H1 (cell line): ENCODE measurements at regions not wholly inside any gene's neighbourhood (a gene's known extent, or its start where the extent isn't known, plus 50 kb on each side); places are given as distances from the start of the nearest gene placed in this dataset.

ENCODE experiments used
- CTCF ChIA-PET: fragments of 300-600 bp; sonication (Branson Sonifier 250); formaldehyde crosslinking; loops from one replicate; lab custom pipeline; 2021; ENCODE audit not compliant: partially characterized antibody; lab: Charles Lee
- POLR2A ChIA-PET: fragments of 300-600 bp; sonication (Branson Sonifier 250); formaldehyde crosslinking; loops from one replicate; lab custom pipeline; 2021; ENCODE audit warnings: inconsistent platforms; ENCODE audit not compliant: partially characterized antibody; lab: Charles Lee
- DNase-seq, 2 experiments: peaks; one replicate each; pipeline versions ENCODE4 v3.0.0 to v3.0.0-alpha.2; 2010 to 2022; ENCODE audit warnings: low spot score in 2 of 2, low read depth in 1 of 2, mixed read lengths in 1 of 2
- FAIRE-seq: peaks from 2 replicates; lab custom pipeline; 2011; peaks lifted over from hg19 to GRCh38; lab: Jason Lieb, UNC
- H2AFZ ChIP-seq: 2 replicates; pipeline ENCODE4 v1.8.1; 2012; ENCODE audit warnings: low read length, inconsistent platforms
- H2AK5ac ChIP-seq: 2 replicates; pipeline ENCODE4 v1.6.1; 2013; ENCODE audit warnings: low read depth, low read length
- H2BK120ac ChIP-seq: replicated peaks from 2 replicates; pipeline ENCODE3; 2013; ENCODE audit warnings: low read depth, low read length, inconsistent platforms
- H2BK12ac ChIP-seq: 2 replicates; pipeline ENCODE4 v1.6.1; 2013; ENCODE audit warnings: low read depth, low read length
- H2BK15ac ChIP-seq: 2 replicates; pipeline ENCODE4 v1.6.1; 2013; ENCODE audit warnings: low read length
- H2BK20ac ChIP-seq: 2 replicates; pipeline ENCODE4 v1.6.1; 2013; ENCODE audit warnings: low read length
- H2BK5ac ChIP-seq: 2 replicates; pipeline ENCODE4 v1.6.1; 2013; ENCODE audit warnings: low read depth, low read length
- H3K14ac ChIP-seq: 2 replicates; pipeline ENCODE4 v1.6.1; 2013; ENCODE audit warnings: inconsistent platforms; ENCODE audit not compliant: insufficient read length
- H3K18ac ChIP-seq: 2 replicates; pipeline ENCODE4 v1.6.1; 2013; ENCODE audit warnings: low read length; ENCODE audit errors: extremely low read depth
- H3K23ac ChIP-seq: 2 replicates; pipeline ENCODE4 v1.6.1; 2013; ENCODE audit warnings: inconsistent platforms; ENCODE audit not compliant: insufficient read length
- H3K23me2 ChIP-seq: 2 replicates; pipeline ENCODE4 v1.6.1; 2013; ENCODE audit warnings: low read depth, low read length
- H3K27ac ChIP-seq: 2 replicates; pipeline ENCODE4 v1.6.1; 2011; ENCODE audit warnings: low read depth, low read length, inconsistent platforms
- H3K27me3 ChIP-seq, 4 experiments: replicated peaks in 1 of 4; 1 replicate in 1 of 4; 2 replicates in 3 of 4; pipeline versions ENCODE4 v1.6.1 to v1.8.1; 2011 to 2013; ENCODE audit warnings: low read length in 3 of 4, mild to moderate bottlenecking in 3 of 4, inconsistent platforms in 2 of 4, mixed read lengths in 2 of 4, moderate library complexity in 1 of 4; ENCODE audit not compliant: control insufficient read depth in 3 of 4, insufficient read depth in 3 of 4; ENCODE audit errors: extremely low read depth in 1 of 4
- H3K36me3 ChIP-seq, 4 experiments: 2 replicates each; pipeline versions ENCODE4 v1.6.1 to v1.8.1; 2011 to 2013; ENCODE audit warnings: mild to moderate bottlenecking in 4 of 4, low read length in 3 of 4, moderate library complexity in 2 of 4, control low read depth in 1 of 4, inconsistent platforms in 1 of 4; ENCODE audit not compliant: insufficient read depth in 4 of 4, control insufficient read depth in 2 of 4
- H3K4ac ChIP-seq: replicated peaks from 2 replicates; pipeline ENCODE3; 2013; ENCODE audit warnings: low read length, low read depth, mixed read lengths, inconsistent platforms; ENCODE audit not compliant: insufficient read length
- H3K4me1 ChIP-seq, 4 experiments: replicated peaks in 1 of 4; 1 replicate in 1 of 4; 2 replicates in 3 of 4; pipeline versions ENCODE4 v1.6.1 to v1.8.1; 2011 to 2013; ENCODE audit warnings: low read length in 3 of 4, inconsistent platforms in 2 of 4, mixed read lengths in 1 of 4; ENCODE audit not compliant: insufficient read depth in 4 of 4, control insufficient read depth in 3 of 4
- H3K4me2 ChIP-seq, 2 experiments: 2 replicates each; pipeline versions ENCODE4 v1.6.1 to v1.8.1; 2011 to 2013; ENCODE audit warnings: low read depth in 2 of 2, low read length in 2 of 2, control low read depth in 1 of 2, inconsistent platforms in 1 of 2, mild to moderate bottlenecking in 1 of 2; ENCODE audit not compliant: insufficient read depth in 1 of 2
- H3K4me3 ChIP-seq, 4 experiments: fragments of 200-600, 300-600 bp in 1 of 4; sonication (generic), shearing (Covaris generic), sonication (Bioruptor Twin) in 1 of 4; 2 replicates each; pipeline versions ENCODE4 v1.5.1 to v1.8.1; 2011 to 2016; ENCODE audit warnings: low read length in 4 of 4, low read depth in 3 of 4, control low read depth in 2 of 4, inconsistent platforms in 2 of 4, mild to moderate bottlenecking in 2 of 4, mixed read lengths in 1 of 4, moderate library complexity in 1 of 4; ENCODE audit not compliant: insufficient read depth in 2 of 4; ENCODE audit errors: extremely low read depth in 1 of 4
- H3K56ac ChIP-seq: replicated peaks from 2 replicates; pipeline ENCODE3; 2013; ENCODE audit warnings: low read depth, mild to moderate bottlenecking, mixed read lengths, low read length, inconsistent platforms; ENCODE audit not compliant: insufficient read length
- H3K79me1 ChIP-seq: 2 replicates; pipeline ENCODE4 v1.6.1; 2013; ENCODE audit warnings: low read depth, low read length, control low read depth
- H3K79me2 ChIP-seq, 2 experiments: 2 replicates each; pipeline versions ENCODE4 v1.6.1 to v1.8.1; 2012 to 2013; ENCODE audit warnings: low read length in 2 of 2, mild to moderate bottlenecking in 2 of 2, inconsistent platforms in 1 of 2; ENCODE audit not compliant: insufficient read depth in 2 of 2, control insufficient read depth in 1 of 2
- H3K9ac ChIP-seq, 4 experiments: replicated peaks in 1 of 4; 1 replicate in 1 of 4; 2 replicates in 3 of 4; pipeline versions ENCODE4 v1.6.1 to v1.8.1; 2011 to 2013; ENCODE audit warnings: low read depth in 3 of 4, low read length in 3 of 4, control low read depth in 2 of 4, mild to moderate bottlenecking in 2 of 4, moderate library complexity in 2 of 4, inconsistent platforms in 1 of 4; ENCODE audit errors: extremely low read depth in 1 of 4
- H3K9me3 ChIP-seq, 2 experiments: 2 replicates each; pipeline versions ENCODE4 v1.6.1 to v1.8.1; 2012 to 2013; ENCODE audit warnings: mild to moderate bottlenecking in 2 of 2, moderate library complexity in 2 of 2, control low read depth in 1 of 2, inconsistent platforms in 1 of 2, low read depth in 1 of 2, low read length in 1 of 2, mixed read lengths in 1 of 2; ENCODE audit not compliant: insufficient read depth in 2 of 2
- H4K20me1 ChIP-seq, 2 experiments: replicated peaks in 1 of 2; 2 replicates each; pipeline versions ENCODE3 to v1.8.1; 2011 to 2013; ENCODE audit warnings: inconsistent platforms in 2 of 2, low read length in 2 of 2, mild to moderate bottlenecking in 1 of 2; ENCODE audit not compliant: insufficient read depth in 2 of 2, control insufficient read depth in 1 of 2
- H4K5ac ChIP-seq: 2 replicates; pipeline ENCODE4 v1.6.1; 2013; ENCODE audit warnings: low read length, low read depth, mixed read lengths, inconsistent platforms; ENCODE audit not compliant: insufficient read length
- H4K8ac ChIP-seq: 2 replicates; pipeline ENCODE4 v1.8.0; 2013; ENCODE audit warnings: mild to moderate bottlenecking, moderate library complexity, low read length, inconsistent platforms; ENCODE audit not compliant: insufficient read depth; ENCODE audit errors: extremely low read depth
- H4K91ac ChIP-seq: replicated peaks from 2 replicates; pipeline ENCODE3; 2013; ENCODE audit warnings: low read length, mixed read lengths, inconsistent platforms; ENCODE audit not compliant: insufficient read length
- RFX5 ChIP-seq: IDR thresholded peaks from 2 replicates; pipeline ENCODE4 v1.6.1; 2011; ENCODE audit warnings: low read depth, low read length, improper control_type of control experiment, borderline replicate concordance
- SAP30 ChIP-seq: fragments of 300-600 bp; sonication (generic); IDR thresholded peaks from 2 replicates; pipeline ENCODE4 v1.7.1; 2012; ENCODE audit warnings: low read length, moderate library complexity, mild to moderate bottlenecking, inconsistent platforms; ENCODE audit not compliant: insufficient read depth, insufficient replicate concordance
- SIRT6 ChIP-seq: IDR thresholded peaks from one replicate; pipeline ENCODE4 v1.7.1; 2012; ENCODE audit warnings: low read length, inconsistent platforms
- SIX5 ChIP-seq: IDR thresholded peaks from 2 replicates; pipeline ENCODE4 v1.6.1; 2011; ENCODE audit warnings: mild to moderate bottlenecking, low read depth, low read length
- SP1 ChIP-seq: IDR thresholded peaks from 2 replicates; pipeline ENCODE4 v1.6.1; 2011; ENCODE audit warnings: low read depth, low read length
- WGBS, 2 experiments: shearing (Covaris generic) in 1 of 2; methylation state at CpG; one replicate each; pipeline versions ENCODE4 v1.1.6 to v1.1.7; 2013 to 2015; ENCODE audit warnings: low lambda C conversion rate in 2 of 2, mixed read lengths in 2 of 2, inconsistent platforms in 1 of 2, low coverage in 1 of 2, missing lambda C conversion rate in 1 of 2; ENCODE audit not compliant: insufficient replicate concordance in 2 of 2, insufficient coverage in 1 of 2, insufficient read length in 1 of 2; ENCODE audit errors: extremely low coverage in 1 of 2, missing lambda C conversion rate in 1 of 2; 5-methylcytosine and 5-hydroxymethylcytosine counted together

GRCh38 chr1:181312946-181313345, 170.4 kb upstream of the CACNA1E start:
- Histone ChIP-seq H3K9me3 (no peaks in the 10 kb centered on the region), H4K20me1 (peaks cover 0 to 1% of the 10 kb centered on the region in 2 experiments), H3K27me3 (peaks cover 16 to 27% (median 24%) of the 10 kb centered on the region in 4 experiments), H3K56ac (no peak overlapping the region), H2BK12ac (no peak overlapping the region), H3K4me1 (peaks cover 0 to 14% (median 2%) of the 10 kb centered on the region in 4 experiments; a peak in 4 of 7 replicates), H4K91ac (no peak overlapping the region), H2BK15ac (no peak overlapping the region), H3K36me3 (no peaks in the 10 kb centered on the region), H4K8ac (no peak overlapping the region), H3K4me2 (no peak overlapping the region), H3K4me3 (no peak overlapping the region), H3K23me2 (no peaks in the 10 kb centered on the region), H3K23ac (no peak overlapping the region), H4K5ac (no peak overlapping the region), H2BK120ac (no peak overlapping the region), H2AK5ac (no peak overlapping the region), H2BK20ac (no peak overlapping the region), H3K18ac (no peak overlapping the region), H3K79me1 (no peaks in the 10 kb centered on the region; the same call in 1 of the 2 replicates), H3K27ac (no peak overlapping the region), H2BK5ac (no peak overlapping the region), H3K79me2 (no peaks in the 10 kb centered on the region), H3K14ac (no peak overlapping the region), H3K4ac (no peak overlapping the region), H2AFZ (no peak overlapping the region), H3K9ac (no peak overlapping the region)
- DNase-seq (no peak), FAIRE-seq (no peak)
- ChIA-PET CTCF (interaction anchor here (0.6 to 1.3 kb wide), 6 partner anchors 80 to 451 kb away, joined by 3 to 5 read pairs (median 4); no protein-coding TSS in a partner anchor), POLR2A (no interaction called here)
- WGBS, 2 experiments: 77% methylated on average over 2 of the region's 4 CpGs; no CpG with 5 or more reads in 1 of the 2 experiments
- TF ChIP-seq SAP30 (no peak), SIX5 (no peak), SP1 (no peak), SIRT6 (no peak), RFX5 (no peak)
